Brain microvascular endothelial cell (primary cell): ENCODE measurements at regions not wholly inside any gene's neighbourhood (a gene's known extent, or its start where the extent isn't known, plus 50 kb on each side); places are given as distances from the start of the nearest gene placed in this dataset.

Experiments used
- DNase-seq: peaks from one replicate; pipeline ENCODE4 v3.0.0-alpha.2; 2020
- H3K27ac ChIP-seq: fragments of 250-450 bp; sonication (Bioruptor Pico); 2 replicates; pipeline ENCODE4 v1.5.1; 2020; ENCODE audit warnings: mild to moderate bottlenecking, moderate library complexity
- H3K27me3 ChIP-seq: fragments of 250-450 bp; sonication (Bioruptor Pico); replicated peaks from 2 replicates; pipeline ENCODE4 v1.5.1; 2020; ENCODE audit warnings: mild to moderate bottlenecking
- H3K36me3 ChIP-seq: fragments of 250-450 bp; sonication (Bioruptor Pico); replicated peaks from 2 replicates; pipeline ENCODE4 v1.5.1; 2020; ENCODE audit warnings: mild to moderate bottlenecking
- H3K4me3 ChIP-seq: 2 replicates; pipeline ENCODE4 v1.5.1; 2011; ENCODE audit warnings: low read depth, mild to moderate bottlenecking, control low read depth, low read length, moderate library complexity
- CTCF ChIP-seq: IDR thresholded peaks from 2 replicates; pipeline ENCODE4 v1.5.1; 2011; ENCODE audit warnings: low read depth, mild to moderate bottlenecking, moderate library complexity, low read length, control low read depth, inconsistent platforms; ENCODE audit errors: missing control alignments
- in situ Hi-C: cut with HindIII; loops from 2 replicates; pipeline ENCODE4 v1.10.0; 2017; ENCODE audit warnings: low sequenced_read_pairs, low pct_ligation_motif_present

DNA sequence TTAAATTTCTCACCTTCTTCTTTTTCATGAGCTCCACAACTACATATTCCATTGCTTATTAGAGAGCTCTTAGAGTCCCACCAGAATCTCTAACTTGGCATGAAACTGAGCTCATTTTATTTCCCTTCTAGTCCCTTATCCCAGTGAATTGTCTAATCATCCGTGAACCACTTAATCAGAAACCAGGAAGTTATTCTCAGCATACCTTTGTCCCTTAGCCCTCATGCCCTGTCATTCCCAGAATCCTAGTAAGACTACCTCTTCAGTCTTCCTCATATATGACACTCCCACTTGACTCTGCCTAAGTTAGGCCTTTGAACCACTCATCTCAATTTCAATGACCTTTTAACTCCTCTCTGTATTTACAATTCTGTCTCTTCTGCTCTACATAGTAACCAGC lies 93.0 kb upstream of the PAPPA start:
- TF ChIP-seq CTCF = no peak
- Histone ChIP-seq H3K27me3 (no peaks in the 10 kb centered on the region), H3K4me3 (no peak overlapping the region), H3K36me3 (no peaks in the 10 kb centered on the region), H3K27ac (no peak overlapping the region)
- in situ Hi-C loops = no loop called here
- DNase-seq = no peak

DNA sequence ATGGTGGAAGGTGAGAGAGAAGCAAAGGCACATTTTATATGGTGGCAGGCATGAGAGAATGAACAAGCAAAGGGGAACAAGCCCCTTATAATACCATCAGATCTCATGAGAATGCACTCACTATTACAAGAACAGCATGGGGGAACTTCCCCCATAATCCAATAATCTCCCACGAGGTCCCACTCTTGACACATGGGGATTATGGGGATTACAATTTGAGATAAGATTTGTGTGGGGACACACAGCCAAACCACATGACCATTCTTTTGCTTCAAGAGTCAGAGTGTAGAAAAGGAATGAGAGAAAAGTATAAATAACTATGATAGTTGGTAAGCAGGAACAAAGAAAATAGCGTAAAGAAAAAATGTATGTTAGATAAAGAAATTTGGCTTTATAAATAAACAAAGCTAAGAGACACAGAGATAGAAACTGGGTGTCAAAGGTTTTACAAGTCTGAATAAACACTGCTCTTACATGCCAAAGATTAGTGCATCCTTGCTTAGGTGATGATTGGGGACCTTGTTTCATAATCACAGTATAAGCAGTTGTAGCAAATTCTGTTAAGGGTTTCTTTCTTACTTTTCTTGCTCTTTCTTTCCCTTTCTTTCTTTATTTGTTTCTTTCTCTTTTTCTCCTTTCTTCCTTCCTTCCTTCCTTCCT lies 91.9 kb upstream of the PAPPA start:
- Histone ChIP-seq H3K27ac (no peak overlapping the region), H3K27me3 (no peaks in the 10 kb centered on the region), H3K4me3 (no peak overlapping the region), H3K36me3 (no peaks in the 10 kb centered on the region)
- in situ Hi-C loops = no loop called here
- DNase-seq = no peak
- no peak for TF ChIP-seq CTCF

- in situ Hi-C loops = no loop called here
- no peak for DNase-seq
- TF ChIP-seq CTCF = no peak
- Histone ChIP-seq H3K27me3 (no peaks in the 10 kb centered on the region), H3K27ac (no peak overlapping the region), H3K36me3 (no peaks in the 10 kb centered on the region), H3K4me3 (no peak overlapping the region)
These were observed 91.4 kb upstream of the PAPPA start for GRCh38 chr9:116062206-116062550.

- no peak for TF ChIP-seq CTCF
- in situ Hi-C loops = no loop called here
- no peaks in the 10 kb centered on the region for H3K36me3 ChIP-seq
- no peak overlapping the region for H3K27ac ChIP-seq
- no peak for DNase-seq
- no peak overlapping the region for H3K4me3 ChIP-seq
- no peaks in the 10 kb centered on the region for H3K27me3 ChIP-seq
These were observed 88.6 kb upstream of the PAPPA start for GRCh38 chr9:116064970-116065369.

GRCh38 chr9:116066221-116066620 lies 87.4 kb upstream of the PAPPA start:
- TF ChIP-seq CTCF = no peak
- Histone ChIP-seq H3K36me3 (no peaks in the 10 kb centered on the region), H3K27ac (no peak overlapping the region), H3K4me3 (no peak overlapping the region), H3K27me3 (no peaks in the 10 kb centered on the region)
- DNase-seq = no peak
- in situ Hi-C loops = no loop called here

DNA sequence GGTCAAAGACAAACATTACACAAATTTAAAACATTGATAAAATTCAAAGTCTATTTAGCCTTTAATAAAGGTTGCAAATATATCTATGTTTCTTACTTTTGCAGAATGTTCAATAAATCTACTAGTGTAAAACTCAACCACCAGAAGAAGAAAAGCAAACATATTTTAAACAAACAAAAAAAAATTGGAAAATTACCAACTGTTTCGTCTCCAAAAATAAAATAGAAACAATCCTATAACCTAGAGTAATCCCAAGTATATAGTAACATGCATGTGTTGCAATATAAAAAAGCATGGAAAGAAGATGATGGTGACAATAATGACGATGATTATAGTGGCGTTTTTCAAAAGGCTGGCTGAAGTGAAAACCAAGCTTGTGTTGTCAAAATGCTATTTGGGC lies 86.0 kb upstream of the PAPPA start:
- Histone ChIP-seq H3K36me3 (no peaks in the 10 kb centered on the region), H3K4me3 (no peak overlapping the region), H3K27me3 (no peaks in the 10 kb centered on the region), H3K27ac (no peak overlapping the region)
- in situ Hi-C loops = no loop called here
- TF ChIP-seq CTCF = no peak
- no peak for DNase-seq
